Esophagus squamous epithelium (tissue), 4 donors: ENCODE measurements at regions not wholly inside any gene's neighbourhood (a gene's known extent, or its start where the extent isn't known, plus 50 kb on each side); places are given as distances from the start of the nearest gene placed in this dataset.

ENCODE experiments used
- POLR2A ChIP-seq, 4 donors: fragments of 450-650 bp; IDR thresholded peaks; one replicate each; pipeline ENCODE4 v1.6.1; 2017; ENCODE audit warnings: antibody characterized with exemption in 4 of 4, mild to moderate bottlenecking in 4 of 4, moderate library complexity in 3 of 4
- TF ChIP-seq, protein P1 (sequence below), 6 experiments: fragments of 450-650 bp in 4 of 6; fragments of 200-600 bp in 2 of 6; sonication (generic) in 2 of 6; IDR thresholded peaks; one replicate each; pipeline ENCODE4 v1.5.1; 2016 to 2019; ENCODE audit warnings: antibody characterized with exemption in 6 of 6, mild to moderate bottlenecking in 4 of 6, moderate library complexity in 4 of 6

DNA sequence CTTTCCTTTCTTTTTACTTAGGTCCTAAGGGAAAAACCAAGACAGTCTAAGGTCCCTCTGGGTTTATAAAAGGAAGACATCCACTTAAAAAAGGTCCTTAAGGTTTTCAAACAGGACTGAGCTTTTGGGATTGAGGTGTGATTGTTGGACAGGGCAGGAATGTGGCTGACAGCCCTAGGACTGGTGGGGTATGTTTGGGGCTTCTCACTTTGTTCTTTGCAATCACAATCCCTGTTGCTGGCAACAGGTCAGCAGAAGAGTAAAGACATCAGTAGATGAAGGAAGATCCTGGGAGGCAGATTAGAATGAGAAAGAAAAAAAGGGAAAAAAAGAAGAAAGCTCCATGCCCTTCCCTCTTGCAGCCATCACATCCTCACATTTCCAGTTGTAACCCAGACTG lies 101.4 kb upstream of the TARS1 start:
- TF ChIP-seq, protein P1, sequence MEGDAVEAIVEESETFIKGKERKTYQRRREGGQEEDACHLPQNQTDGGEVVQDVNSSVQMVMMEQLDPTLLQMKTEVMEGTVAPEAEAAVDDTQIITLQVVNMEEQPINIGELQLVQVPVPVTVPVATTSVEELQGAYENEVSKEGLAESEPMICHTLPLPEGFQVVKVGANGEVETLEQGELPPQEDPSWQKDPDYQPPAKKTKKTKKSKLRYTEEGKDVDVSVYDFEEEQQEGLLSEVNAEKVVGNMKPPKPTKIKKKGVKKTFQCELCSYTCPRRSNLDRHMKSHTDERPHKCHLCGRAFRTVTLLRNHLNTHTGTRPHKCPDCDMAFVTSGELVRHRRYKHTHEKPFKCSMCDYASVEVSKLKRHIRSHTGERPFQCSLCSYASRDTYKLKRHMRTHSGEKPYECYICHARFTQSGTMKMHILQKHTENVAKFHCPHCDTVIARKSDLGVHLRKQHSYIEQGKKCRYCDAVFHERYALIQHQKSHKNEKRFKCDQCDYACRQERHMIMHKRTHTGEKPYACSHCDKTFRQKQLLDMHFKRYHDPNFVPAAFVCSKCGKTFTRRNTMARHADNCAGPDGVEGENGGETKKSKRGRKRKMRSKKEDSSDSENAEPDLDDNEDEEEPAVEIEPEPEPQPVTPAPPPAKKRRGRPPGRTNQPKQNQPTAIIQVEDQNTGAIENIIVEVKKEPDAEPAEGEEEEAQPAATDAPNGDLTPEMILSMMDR (IDR thresholded peaks at IDR 0.05), result no peak
- no peak for TF ChIP-seq POLR2A (IDR thresholded peaks at IDR 0.05)
